Esophagus squamous epithelium (tissue), 5 donors: ENCODE measurements at regions not wholly inside any gene's neighbourhood (a gene's known extent, or its start where the extent isn't known, plus 50 kb on each side); places are given as distances from the start of the nearest gene placed in this dataset.
"Not testable (repeated sequence)": the region's sequence is repeated elsewhere in the genome, so short reads cannot be mapped to it uniquely, and the experiment has no call there.

Experiments
- DNase-seq: peaks from one replicate; lab custom pipeline; 2025; lab: John Stamatoyannopoulos, UW
- H3K27ac ChIP-seq, 4 donors: fragments of 200-600 bp; sonication (generic); one replicate each; pipeline ENCODE4 v1.5.1; 2016 to 2019; ENCODE audit warnings: mild to moderate bottlenecking in 1 of 4
- H3K27me3 ChIP-seq, 4 donors: fragments of 200-600 bp; sonication (generic); 1 replicate in 3 of 4; 2 replicates in 1 of 4; pipeline versions ENCODE4 v1.5.1 to v1.6.0; 2017 to 2021; ENCODE audit warnings: antibody characterized with exemption in 1 of 4
- H3K36me3 ChIP-seq, 3 donors: fragments of 200-600 bp; sonication (generic); one replicate each; pipeline ENCODE4 v1.5.1; 2016 to 2019
- H3K4me1 ChIP-seq, 3 donors: fragments of 200-600 bp; sonication (generic); one replicate each; pipeline ENCODE4 v1.5.1; 2017 to 2019
- H3K4me3 ChIP-seq, 4 donors: fragments of 200-600 bp; sonication (generic); 1 replicate in 3 of 4; 2 replicates in 1 of 4; pipeline ENCODE4 v1.5.1; 2016 to 2019; ENCODE audit warnings: mild to moderate bottlenecking in 2 of 4, moderate library complexity in 1 of 4
- H3K9me3 ChIP-seq, 3 donors: fragments of 200-600 bp; sonication (generic); one replicate each; pipeline ENCODE4 v1.5.1; 2016 to 2019
- POLR2A ChIP-seq, 4 donors: fragments of 450-650 bp; IDR thresholded peaks; one replicate each; pipeline ENCODE4 v1.6.1; 2017; ENCODE audit warnings: antibody characterized with exemption in 4 of 4, mild to moderate bottlenecking in 4 of 4, moderate library complexity in 3 of 4
- WGBS, 2 donors: methylation state at CpG; one replicate each; pipeline ENCODE4 v1.1.5; 2018; 5-methylcytosine and 5-hydroxymethylcytosine counted together
- intact Hi-C: fragments of 100-400 bp; cut with DNase I; formaldehyde crosslinking; loops from one replicate; pipeline ENCODE4 v1.15.0; 2022
- TF ChIP-seq, protein P1 (sequence below), 6 experiments: fragments of 450-650 bp in 4 of 6; fragments of 200-600 bp in 2 of 6; sonication (generic) in 2 of 6; IDR thresholded peaks; one replicate each; pipeline ENCODE4 v1.5.1; 2016 to 2019; ENCODE audit warnings: antibody characterized with exemption in 6 of 6, mild to moderate bottlenecking in 4 of 6, moderate library complexity in 4 of 6
- donor health status: DM: yes; HTN: yes; CAD: no.

DNA sequence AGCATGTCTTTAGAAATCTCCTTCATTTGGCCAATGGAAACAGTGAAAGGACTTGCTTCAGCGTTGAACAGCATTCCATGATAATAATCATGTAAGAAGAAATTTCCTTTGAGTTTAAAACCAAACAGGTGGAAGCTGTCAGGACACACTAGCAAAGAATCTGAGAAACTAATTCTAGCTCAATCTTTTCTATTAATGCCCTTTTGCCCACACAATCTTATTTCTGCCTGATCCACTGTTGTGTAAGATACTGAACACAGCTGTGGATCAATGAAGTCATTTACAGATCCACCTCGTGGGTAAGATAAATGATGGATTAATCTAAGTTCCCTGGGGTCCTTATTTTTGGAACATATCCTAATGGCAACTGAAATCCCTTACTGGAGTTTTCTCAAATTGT lies 536.9 kb upstream of the LMO3 start:
- H3K27ac ChIP-seq = no peak overlapping the region
- no peaks in the 10 kb centered on the region for H3K4me1 ChIP-seq
- WGBS, 2 donors = 21 to 28% methylated on average over 2 of the region's 2 CpGs
- H3K36me3 ChIP-seq = no peaks in the 10 kb centered on the region
- intact Hi-C loops = no loop called here
- H3K27me3 ChIP-seq = no peaks in the 10 kb centered on the region
- no peak for DNase-seq
- H3K4me3 ChIP-seq = no peak overlapping the region
- no peak for TF ChIP-seq POLR2A (IDR thresholded peaks at IDR 0.05)
- TF ChIP-seq, protein P1, sequence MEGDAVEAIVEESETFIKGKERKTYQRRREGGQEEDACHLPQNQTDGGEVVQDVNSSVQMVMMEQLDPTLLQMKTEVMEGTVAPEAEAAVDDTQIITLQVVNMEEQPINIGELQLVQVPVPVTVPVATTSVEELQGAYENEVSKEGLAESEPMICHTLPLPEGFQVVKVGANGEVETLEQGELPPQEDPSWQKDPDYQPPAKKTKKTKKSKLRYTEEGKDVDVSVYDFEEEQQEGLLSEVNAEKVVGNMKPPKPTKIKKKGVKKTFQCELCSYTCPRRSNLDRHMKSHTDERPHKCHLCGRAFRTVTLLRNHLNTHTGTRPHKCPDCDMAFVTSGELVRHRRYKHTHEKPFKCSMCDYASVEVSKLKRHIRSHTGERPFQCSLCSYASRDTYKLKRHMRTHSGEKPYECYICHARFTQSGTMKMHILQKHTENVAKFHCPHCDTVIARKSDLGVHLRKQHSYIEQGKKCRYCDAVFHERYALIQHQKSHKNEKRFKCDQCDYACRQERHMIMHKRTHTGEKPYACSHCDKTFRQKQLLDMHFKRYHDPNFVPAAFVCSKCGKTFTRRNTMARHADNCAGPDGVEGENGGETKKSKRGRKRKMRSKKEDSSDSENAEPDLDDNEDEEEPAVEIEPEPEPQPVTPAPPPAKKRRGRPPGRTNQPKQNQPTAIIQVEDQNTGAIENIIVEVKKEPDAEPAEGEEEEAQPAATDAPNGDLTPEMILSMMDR (IDR thresholded peaks at IDR 0.05) = no peak
- peaks cover 0 to 8% (median 3%) of the 10 kb centered on the region in 3 donors for H3K9me3 ChIP-seq

DNA sequence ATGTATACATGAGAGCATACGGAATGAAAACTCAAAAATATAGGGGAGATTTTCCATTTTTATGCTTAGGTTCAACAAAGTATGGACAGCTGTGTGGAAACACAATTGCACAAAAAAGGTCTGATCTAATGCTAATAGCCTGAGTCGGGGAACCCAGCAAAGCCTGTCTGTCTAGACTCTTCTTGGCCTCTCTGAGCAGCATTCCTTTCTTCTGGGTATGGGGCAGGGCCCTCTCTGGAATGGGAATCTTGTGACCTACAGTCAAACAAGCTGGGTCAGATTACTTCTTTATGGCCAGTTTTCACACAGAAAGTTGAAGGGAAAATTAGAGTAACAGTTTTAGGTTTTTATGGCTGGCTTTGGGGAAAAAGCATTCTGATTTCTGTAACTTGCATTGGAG lies 534.0 kb upstream of the LMO3 start:
- WGBS, 2 donors = 51 to 52% methylated on average over 2 of the region's 2 CpGs
- intact Hi-C loops = no loop called here
- Histone ChIP-seq H3K9me3 (no peaks in the 10 kb centered on the region), H3K4me3 (no peak overlapping the region), H3K36me3 (no peaks in the 10 kb centered on the region), H3K27me3 (no peaks in the 10 kb centered on the region), H3K27ac (no peak overlapping the region), H3K4me1 (no peaks in the 10 kb centered on the region)
- TF ChIP-seq POLR2A (IDR thresholded peaks at IDR 0.05) = no peak
- TF ChIP-seq, protein P1 (IDR thresholded peaks at IDR 0.05) = no peak
- DNase-seq = no peak

DNA sequence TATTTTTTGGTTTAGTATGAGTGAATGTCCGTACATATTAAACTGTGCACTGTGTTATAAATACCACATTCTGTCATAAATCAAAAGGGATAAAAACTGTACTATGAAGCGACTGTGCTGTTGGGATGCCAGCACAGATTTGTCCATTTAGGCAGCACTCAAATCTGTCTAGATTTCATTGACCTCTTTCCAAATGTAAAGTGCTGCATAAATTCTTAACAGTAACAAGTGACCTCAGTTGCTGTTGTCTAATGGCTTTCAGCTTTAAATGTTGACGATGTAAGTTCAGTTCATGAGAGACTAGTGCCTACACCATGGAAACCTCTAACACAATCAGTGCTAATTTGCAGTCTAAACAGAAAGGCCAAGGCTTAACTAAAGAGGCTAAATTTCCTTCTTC lies 531.4 kb upstream of the LMO3 start:
- no peak for DNase-seq
- 25 to 32% methylated on average over 3 of the region's 3 CpGs for WGBS, 2 donors

DNA sequence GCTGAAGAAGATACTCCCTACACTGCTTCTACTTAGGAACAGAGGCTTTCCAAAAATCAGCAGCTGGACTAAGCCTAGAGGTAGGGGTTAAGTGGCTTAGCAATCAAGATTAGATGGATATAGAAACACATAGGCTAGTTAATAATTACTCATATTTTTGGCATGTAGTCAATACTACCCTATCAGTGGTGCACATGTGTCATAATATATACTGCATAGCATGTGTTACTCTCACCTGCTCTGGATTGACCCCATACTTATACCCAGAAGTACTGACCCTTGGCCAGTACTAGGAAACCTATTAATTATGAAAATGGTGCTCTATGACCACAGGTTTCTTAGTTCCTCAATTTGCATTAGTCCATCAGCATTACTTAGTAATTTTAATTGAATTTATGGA lies 528.4 kb upstream of the LMO3 start:
- no peaks in the 10 kb centered on the region for H3K36me3 ChIP-seq
- no peak for DNase-seq
- H3K9me3 ChIP-seq = no peaks in the 10 kb centered on the region
- H3K27me3 ChIP-seq = no peaks in the 10 kb centered on the region
- intact Hi-C loops = no loop called here
- H3K4me3 ChIP-seq = no peak overlapping the region
- no peaks in the 10 kb centered on the region for H3K4me1 ChIP-seq
- no peak for TF ChIP-seq POLR2A (IDR thresholded peaks at IDR 0.05)
- TF ChIP-seq, protein P1 (IDR thresholded peaks at IDR 0.05) = no peak
- no peak overlapping the region for H3K27ac ChIP-seq

More for the DNA sequence above, 531.4 kb upstream of the LMO3 start:
- TF ChIP-seq, protein P1 (IDR thresholded peaks at IDR 0.05) = no peak
- no peak for TF ChIP-seq POLR2A (IDR thresholded peaks at IDR 0.05)
- H3K4me3 ChIP-seq = no peak overlapping the region
- intact Hi-C loops = no loop called here
- H3K4me1 ChIP-seq = no peaks in the 10 kb centered on the region
- H3K27ac ChIP-seq = no peak overlapping the region
- no peaks in the 10 kb centered on the region for H3K27me3 ChIP-seq
- H3K9me3 ChIP-seq = no peaks in the 10 kb centered on the region
- H3K36me3 ChIP-seq = no peaks in the 10 kb centered on the region

DNA sequence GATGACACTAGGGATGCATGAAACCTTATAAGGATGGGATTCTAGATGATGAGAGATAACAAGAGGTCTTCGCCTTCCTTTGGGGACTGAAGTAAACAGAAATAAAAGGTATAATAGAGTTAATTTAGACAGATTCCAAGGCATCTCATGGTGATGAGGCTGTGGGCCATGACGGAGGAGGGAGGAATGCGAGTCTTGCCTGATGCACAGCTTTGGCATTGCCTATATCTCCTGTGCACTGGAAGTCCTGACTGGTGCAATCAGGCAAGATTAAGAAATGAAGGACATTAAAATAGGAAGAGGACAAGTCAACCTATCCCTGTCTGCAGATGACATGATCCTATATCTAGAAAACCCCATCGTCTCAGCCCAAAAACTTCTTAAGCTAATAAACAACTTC lies 526.4 kb upstream of the LMO3 start:
- Histone ChIP-seq H3K4me1 (no peaks in the 10 kb centered on the region), H3K9me3 (no peaks in the 10 kb centered on the region), H3K4me3 (no peak overlapping the region), H3K36me3 (no peaks in the 10 kb centered on the region), H3K27me3 (no peaks in the 10 kb centered on the region), H3K27ac (no peak overlapping the region)
- intact Hi-C loops = no loop called here
- TF ChIP-seq, protein P1 (IDR thresholded peaks at IDR 0.05) = no peak
- TF ChIP-seq POLR2A (IDR thresholded peaks at IDR 0.05) = no peak
- DNase-seq = no peak
- 82 to 87% methylated on average over 4 of the region's 4 CpGs for WGBS, 2 donors

DNA sequence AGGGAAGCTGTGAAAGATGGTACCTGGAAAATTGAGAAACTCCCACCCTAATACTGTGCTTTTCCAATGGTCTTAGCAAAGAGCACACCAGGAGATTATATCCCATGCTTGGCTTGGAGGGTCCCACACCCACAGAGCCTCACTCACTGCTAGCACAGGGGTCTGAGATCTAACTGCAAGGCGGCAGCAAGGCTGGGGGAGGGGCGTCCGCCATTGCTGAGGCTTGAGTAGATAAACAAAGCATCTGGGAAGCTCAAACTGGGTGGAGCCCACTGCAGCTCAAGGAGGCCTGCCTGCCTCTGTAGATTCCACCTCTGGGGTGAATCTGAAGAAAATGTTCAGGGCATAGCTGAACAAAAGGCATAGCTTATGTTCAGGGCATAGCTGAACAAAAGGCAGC lies 510.6 kb upstream of the LMO3 start:
- 74% methylated on average over 3 of the region's 3 CpGs; no CpG with 5 or more reads in 1 of the 2 donors for WGBS, 2 donors
- DNase-seq, intact Hi-C loops, H3K4me3 ChIP-seq, H3K27ac ChIP-seq, H3K36me3 ChIP-seq, H3K4me1 ChIP-seq, H3K27me3 ChIP-seq: not testable (repeated sequence)
- H3K9me3 ChIP-seq = peaks cover 0 to 11% (median 0%) of the 10 kb centered on the region in 3 donors
